ELF-1 (cell line): ENCODE measurements at regions not wholly inside any gene's neighbourhood (a gene's known extent, or its start where the extent isn't known, plus 50 kb on each side); places are given as distances from the start of the nearest gene placed in this dataset.
"Not testable (repeated sequence)": the region's sequence is repeated elsewhere in the genome, so short reads cannot be mapped to it uniquely, and the experiment has no call there.

Experiments
- DNase-seq: peaks from one replicate; pipeline ENCODE4 v3.0.0-alpha.2; 2016; ENCODE audit warnings: low read depth, low spot score

GRCh38 chr18:60064271-60064670 is 164.5 kb downstream of the PMAIP1 start:
- DNase-seq = no peak

DNA sequence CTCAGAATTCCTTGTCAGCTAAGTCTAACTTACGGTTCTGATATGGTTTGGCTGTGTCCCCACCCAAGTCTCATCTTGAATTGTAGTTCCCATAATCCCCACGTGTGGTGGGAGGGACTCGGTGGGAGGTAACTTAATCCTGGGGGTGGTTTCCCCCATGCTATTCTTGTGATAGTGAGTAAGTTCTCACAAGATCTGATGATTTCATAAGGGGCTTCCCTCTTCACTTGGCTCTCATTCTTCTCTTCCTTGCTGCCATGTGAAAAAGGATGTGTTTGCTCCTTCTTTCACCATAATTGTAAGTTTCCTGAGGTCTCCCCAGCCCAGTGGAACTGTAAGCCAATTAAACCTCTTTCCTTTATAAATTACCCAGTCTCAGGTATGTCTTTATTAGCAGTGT is 163.0 kb downstream of the PMAIP1 start:
- DNase-seq = not testable (repeated sequence)

DNA sequence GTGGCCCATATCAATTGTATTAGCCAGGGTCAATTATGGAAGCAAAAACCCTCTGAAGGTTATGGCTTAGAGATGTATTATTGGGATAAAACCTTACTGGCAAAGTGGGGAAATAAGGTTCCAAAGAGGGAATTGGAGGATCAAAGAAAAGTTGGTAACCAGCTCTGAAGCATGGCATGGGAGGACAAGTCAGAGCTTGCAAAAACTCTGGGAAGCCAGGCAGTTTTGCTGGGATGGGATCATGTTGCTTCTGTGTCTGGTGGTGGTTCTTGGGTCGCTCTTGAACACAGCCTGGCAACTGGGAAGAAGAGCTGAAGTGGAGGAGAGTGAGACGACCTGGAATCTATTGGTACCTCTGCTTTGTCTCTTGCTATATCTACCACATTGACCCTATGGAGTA is 162.6 kb downstream of the PMAIP1 start:
- DNase-seq = no peak

DNA sequence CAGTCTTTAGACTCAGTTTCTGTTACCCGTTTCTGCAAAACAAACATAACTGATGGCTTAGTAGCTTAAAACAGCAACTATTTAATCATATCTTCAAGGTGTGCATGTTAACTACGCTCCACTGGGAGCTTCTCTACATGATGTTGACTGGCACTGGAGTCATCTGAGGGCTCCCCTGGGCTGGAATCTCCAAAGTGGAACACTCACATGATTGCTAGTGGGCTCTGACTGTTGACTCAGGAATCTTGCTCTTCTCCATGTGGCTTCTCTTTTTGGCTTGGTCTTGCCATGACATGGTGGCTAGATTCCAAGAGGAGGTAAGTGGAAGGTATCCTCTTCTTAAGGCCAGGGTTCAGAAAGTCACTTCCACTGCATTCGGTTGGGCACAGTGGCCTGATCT is 160.8 kb downstream of the PMAIP1 start:
- no peak for DNase-seq

GRCh38 chr18:60060026-60060425 is 160.2 kb downstream of the PMAIP1 start:
- no peak for DNase-seq

GRCh38 chr18:60059216-60059615 is 159.4 kb downstream of the PMAIP1 start:
- no peak for DNase-seq

DNA sequence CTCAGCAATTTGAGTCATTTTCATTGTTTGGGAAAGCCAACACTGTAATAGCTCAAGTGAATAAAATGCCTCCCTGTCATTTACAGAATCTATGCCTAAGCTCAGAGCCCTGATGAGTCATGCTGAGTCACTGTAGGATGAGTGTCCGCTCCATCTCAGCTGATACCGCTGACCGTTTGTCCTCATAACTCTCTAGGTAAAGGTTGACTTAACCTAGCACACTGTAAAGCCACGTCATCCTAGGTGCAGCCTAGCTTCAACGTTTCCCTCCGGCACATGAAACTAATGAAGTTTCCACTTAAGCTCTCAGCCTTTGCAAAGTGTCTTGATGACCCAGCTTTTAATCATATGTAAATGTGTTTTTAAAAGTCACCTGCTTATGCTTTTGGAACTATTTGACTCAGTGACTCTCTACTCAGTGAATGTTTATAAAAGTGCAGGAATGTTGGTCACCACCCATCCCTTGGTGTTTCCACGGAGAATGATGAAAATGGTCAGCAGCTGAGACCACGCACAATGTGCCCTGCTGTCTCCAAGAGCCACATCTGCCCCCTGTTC is 154.0 kb downstream of the PMAIP1 start:
- peak; percentile 34 for DNase-seq

DNA sequence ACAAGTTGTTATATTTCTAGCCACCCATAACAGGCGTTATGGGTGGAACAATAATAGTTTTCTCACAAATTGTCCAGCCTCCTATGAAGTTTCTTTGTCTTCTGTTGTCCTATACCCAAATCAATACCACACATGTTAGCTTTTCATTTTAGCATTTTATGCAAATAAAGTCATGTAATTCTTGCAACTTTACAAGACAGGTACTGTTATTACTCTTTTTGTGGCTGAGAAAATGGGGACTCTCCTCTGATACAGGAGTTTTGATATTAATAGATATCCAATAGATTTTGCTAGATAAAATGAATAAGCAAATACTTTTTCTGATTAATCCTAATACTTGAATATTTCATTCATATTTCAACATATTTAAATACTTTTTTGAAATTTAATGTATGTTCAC is 151.0 kb downstream of the PMAIP1 start:
- DNase-seq = no peak

DNA sequence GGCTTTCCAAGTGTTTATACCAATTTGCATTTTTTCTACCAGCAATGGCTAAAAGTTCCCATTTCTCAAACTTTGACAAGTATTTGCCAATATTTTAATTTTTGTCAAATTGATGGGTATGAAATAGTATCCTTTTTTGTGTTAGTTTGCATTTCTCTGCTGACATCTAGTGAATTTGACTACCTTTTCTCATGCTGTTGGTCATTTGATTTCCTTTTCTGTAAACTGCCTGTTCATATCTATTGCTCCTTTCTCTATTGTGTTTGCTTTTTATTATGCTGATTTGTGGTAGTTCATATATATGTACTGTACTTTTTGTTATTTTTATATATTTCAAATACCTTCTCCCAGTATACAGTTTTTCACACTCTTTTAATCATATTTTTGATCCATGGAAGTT is 149.4 kb downstream of the PMAIP1 start:
- DNase-seq = no peak

GRCh38 chr18:60047556-60047955 is 147.8 kb downstream of the PMAIP1 start:
- DNase-seq = no peak

GRCh38 chr18:60044290-60045006 is 144.7 kb downstream of the PMAIP1 start:
- DNase-seq = no peak

DNA sequence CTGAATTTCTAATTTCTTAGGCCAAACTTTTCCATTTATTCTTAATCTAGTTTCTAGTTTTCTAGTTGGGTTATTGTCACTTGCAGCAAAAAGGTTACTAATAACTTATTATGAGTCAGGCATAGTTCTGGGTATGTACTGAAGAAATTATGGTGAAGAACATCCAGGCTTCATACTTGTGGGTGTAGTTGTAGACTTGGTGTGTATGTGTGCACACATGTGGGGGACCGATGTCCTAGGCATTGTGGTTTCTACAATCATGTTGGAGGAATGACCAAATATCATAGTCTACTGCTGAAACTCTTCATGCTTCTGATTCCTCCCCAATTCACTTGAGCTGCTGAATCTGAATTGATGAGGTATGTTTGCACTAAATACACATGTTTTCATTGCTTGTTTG is 141.2 kb downstream of the PMAIP1 start:
- no peak for DNase-seq

GRCh38 chr18:60038731-60039130 is 138.9 kb downstream of the PMAIP1 start:
- no peak for DNase-seq

- no peak for DNase-seq
Measured at GRCh38 chr18:60027397-60027796, 127.6 kb downstream of the PMAIP1 start.

DNA sequence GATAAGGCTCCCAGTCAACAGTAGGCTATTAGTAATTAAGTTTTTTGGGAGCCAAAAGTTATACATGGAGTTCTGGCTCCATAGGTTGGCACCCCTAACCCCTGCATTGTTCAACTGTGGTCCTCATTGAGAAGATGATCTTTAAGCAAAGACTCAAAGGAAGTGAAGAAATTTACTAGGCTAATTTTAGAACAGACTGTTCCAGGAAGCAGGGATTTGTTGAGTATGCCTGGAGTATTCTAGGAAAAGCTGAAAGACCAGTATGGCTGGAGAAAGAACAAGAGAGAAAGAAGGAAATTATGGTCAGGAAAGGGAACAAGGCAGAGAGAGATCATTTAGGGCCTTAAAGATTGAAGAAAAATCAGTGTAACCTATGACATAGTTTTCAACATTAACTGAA is 125.1 kb downstream of the PMAIP1 start:
- DNase-seq = no peak

DNA sequence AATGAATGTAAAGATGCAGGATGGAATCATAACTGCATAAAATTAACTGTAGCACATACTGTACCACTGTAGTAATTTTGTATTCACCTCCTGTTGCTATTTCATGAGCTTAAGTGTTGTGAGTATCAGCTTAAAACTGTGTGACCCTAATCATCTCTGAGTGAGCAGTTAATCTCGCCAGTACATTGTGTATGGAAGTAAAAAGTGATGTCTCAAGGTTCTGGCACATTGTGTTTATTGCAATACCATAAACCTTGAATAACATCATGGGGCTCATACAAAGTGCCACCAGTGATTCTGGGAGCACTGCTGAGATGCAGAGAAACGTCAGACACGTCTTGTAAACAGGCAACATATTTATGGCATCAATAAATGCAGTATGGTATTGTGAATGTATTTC is 124.5 kb downstream of the PMAIP1 start:
- no peak for DNase-seq

DNA sequence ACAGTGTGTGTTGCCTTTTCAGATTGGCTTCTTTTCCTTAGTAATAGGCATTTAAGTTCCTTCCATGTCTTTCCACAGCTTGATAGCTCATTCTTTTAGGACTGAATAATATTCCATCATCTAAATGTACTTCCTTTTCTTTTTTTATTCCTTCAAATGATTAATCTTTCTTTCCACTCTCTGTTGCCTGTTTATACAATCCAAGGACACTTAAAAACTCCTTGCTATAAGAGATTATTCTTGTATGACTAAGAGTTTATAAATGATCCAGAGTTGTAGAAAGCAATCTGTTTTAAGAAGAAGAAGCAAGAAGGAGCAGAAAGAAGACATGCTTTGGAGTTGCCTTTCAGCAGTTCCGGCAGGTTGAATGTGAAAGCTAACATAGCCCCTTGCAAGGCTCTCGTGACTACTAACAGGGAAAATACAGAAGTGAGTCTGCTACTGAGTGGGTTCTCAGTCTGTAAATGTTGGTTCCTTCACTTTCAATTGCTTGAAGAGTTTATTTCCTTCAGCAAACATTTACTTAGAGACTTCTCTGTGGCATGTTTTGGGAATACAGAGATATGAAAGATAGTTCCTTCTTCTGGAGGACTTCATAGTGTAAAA is 123.0 kb downstream of the PMAIP1 start:
- DNase-seq = no peak

- no peak for DNase-seq
Measured at GRCh38 chr18:60021556-60021955, 121.8 kb downstream of the PMAIP1 start.

DNA sequence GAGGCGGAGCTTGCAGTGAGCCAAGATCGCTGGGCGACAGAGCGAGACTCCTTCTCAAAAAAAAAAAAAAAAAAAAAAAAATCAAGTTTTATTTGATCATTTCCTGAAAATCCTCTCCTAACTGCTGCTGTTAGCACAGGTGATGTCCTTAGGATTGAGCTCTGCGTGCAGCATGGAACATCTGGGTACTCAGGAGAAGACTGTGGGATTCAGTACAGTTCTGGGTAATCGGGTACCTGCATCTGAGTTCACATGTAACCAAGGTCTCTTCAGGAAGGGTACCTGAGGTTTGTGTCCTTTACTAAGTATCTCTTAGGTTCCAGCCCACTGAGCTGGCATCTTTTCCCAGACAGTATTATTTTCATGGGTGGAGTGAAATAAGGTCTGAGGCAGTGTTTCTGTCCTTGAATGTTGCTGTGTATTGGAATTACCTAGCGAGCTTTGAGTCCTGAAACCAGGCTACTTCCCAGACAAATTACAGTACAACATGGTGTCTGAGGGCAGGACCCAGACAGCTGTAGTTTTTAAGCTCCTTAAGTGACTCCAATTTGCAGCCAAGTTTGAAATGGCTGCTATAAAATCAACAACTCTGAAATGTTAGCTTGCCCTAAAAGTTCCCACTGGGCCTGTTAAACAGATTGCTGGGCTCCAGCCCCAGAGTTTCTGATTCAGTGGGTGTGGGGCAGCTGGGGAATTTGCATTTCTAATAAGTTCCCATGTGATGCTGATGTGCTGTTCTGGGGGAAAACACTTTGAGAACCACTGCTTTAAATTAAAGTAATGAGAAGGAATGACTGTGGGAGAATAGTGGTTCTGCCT is 120.5 kb downstream of the PMAIP1 start:
- DNase-seq = no peak

DNA sequence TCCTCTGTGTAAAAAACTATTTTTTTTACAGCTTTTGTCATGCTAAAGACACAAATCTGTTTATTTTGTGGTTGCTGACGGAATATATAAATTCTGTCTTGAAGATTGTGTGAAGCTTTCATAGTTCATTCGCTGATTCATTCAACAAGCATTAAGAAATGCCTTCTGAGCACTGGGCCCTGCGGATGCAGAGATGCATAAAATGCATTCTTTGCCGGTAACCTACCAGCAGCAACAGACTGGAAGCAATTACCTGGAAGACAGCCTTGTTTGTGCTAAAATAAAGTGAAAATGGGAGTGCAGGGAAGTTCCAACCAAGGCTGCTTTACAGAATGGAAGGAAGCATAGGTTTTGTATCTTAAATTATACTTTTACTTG is 119.7 kb downstream of the PMAIP1 start:
- no peak for DNase-seq

DNA sequence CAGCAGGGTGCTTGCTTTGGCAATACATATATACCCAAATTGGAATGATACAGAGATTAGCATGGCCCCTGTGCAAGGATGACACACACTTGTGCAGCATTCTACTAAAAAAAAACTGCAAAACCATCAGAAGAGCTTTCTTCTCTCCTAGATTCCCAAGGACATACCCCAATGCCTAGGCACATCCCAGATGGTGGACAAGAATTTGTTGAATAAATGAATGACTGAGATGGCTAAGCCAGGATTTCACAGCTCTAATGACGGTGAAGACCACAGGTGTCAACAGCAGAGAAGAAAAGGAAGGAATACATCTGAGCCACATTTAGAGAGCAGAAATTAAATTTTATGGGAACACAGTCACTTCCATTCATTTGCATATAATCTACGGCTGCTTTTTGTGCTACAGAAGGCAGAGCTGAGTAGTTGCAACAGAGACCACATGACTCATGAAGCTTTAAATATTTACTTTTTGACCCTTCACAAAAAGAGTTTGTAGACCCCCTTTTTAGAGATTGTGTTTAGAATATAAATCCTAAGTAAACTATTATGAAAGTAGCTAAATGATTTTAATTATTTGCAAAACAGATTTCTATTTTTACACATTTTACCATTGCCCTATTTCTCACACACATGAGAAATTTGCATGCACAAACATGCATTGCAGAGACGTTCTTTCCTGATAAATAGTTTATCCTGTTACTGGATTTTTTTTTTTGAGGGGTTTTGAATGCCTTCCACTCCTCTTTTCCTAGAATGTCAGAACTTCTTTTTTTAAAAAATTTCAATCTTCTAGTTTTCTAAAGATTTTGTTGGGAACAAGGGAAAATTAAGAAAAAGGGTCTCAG is 119.0 kb downstream of the PMAIP1 start:
- DNase-seq = no peak

GRCh38 chr18:60018134-60018533 is 118.3 kb downstream of the PMAIP1 start:
- DNase-seq = not testable (repeated sequence)
